Fibroblast of lung (primary cell): ENCODE measurements at regions not wholly inside any gene's neighbourhood (a gene's known extent, or its start where the extent isn't known, plus 50 kb on each side); places are given as distances from the start of the nearest gene placed in this dataset.

Experiments
- DNase-seq, 2 donors: peaks; one replicate each; pipeline versions ENCODE4 v3.0.0 to v3.0.0-alpha.2; 2010; ENCODE audit warnings: low read depth in 2 of 2
- H2AFZ ChIP-seq: 2 replicates; pipeline ENCODE4 v1.5.1; 2012; ENCODE audit warnings: low read length, control low read depth, inconsistent platforms
- H3K27ac ChIP-seq: 2 replicates; pipeline ENCODE4 v1.5.1; 2011; ENCODE audit warnings: low read length, control low read depth; ENCODE audit not compliant: insufficient read depth
- H3K27me3 ChIP-seq: 2 replicates; pipeline ENCODE4 v1.5.1; 2011; ENCODE audit warnings: mild to moderate bottlenecking, low read length; ENCODE audit not compliant: control insufficient read depth, insufficient read depth
- H3K36me3 ChIP-seq: 2 replicates; pipeline ENCODE4 v1.5.1; 2011; ENCODE audit warnings: low read length; ENCODE audit not compliant: control insufficient read depth, insufficient read depth
- H3K4me1 ChIP-seq: 2 replicates; pipeline ENCODE4 v1.5.1; 2011; ENCODE audit warnings: low read length; ENCODE audit not compliant: control insufficient read depth, insufficient read depth; ENCODE audit errors: extremely low read depth
- H3K4me2 ChIP-seq: 2 replicates; pipeline ENCODE4 v1.5.1; 2011; ENCODE audit warnings: low read length, control low read depth; ENCODE audit not compliant: insufficient read depth; ENCODE audit errors: extremely low read depth
- H3K4me3 ChIP-seq, 4 experiments: fragments of 200-600 bp in 1 of 4; sonication (generic) in 1 of 4; replicated peaks in 1 of 4; 2 replicates each; pipeline ENCODE4 v1.5.1; 2011 to 2016; ENCODE audit warnings: low read length in 4 of 4, low read depth in 3 of 4, mild to moderate bottlenecking in 3 of 4, control low read depth in 2 of 4, inconsistent platforms in 1 of 4, mixed read lengths in 1 of 4; ENCODE audit not compliant: insufficient read depth in 1 of 4; ENCODE audit errors: control extremely low read depth in 1 of 4
- H3K79me2 ChIP-seq: 2 replicates; pipeline ENCODE4 v1.5.1; 2012; ENCODE audit warnings: mild to moderate bottlenecking, low read length, inconsistent platforms; ENCODE audit not compliant: control insufficient read depth, insufficient read depth
- H3K9ac ChIP-seq: 2 replicates; pipeline ENCODE4 v1.5.1; 2011; ENCODE audit warnings: mild to moderate bottlenecking, low read length, control low read depth; ENCODE audit not compliant: insufficient read depth
- H3K9me3 ChIP-seq: 2 replicates; pipeline ENCODE4 v1.5.1; 2012; ENCODE audit warnings: low read depth, low read length; ENCODE audit not compliant: control insufficient read depth, insufficient read depth
- H4K20me1 ChIP-seq: 2 replicates; pipeline ENCODE4 v1.5.1; 2011; ENCODE audit warnings: low read length; ENCODE audit not compliant: control insufficient read depth, insufficient read depth; ENCODE audit errors: extremely low read depth
- EZH2 ChIP-seq: IDR thresholded peaks from 2 replicates; pipeline ENCODE4 v1.5.1; 2012; ENCODE audit warnings: low read length, control low read depth, mild to moderate bottlenecking; ENCODE audit errors: missing control alignments
- TF ChIP-seq, protein P1 (sequence below), 2 donors: IDR thresholded peaks in 1 of 2; conservative IDR thresholded peaks in 1 of 2; 1 replicate in 1 of 2; 2 replicates in 1 of 2; pipeline ENCODE4 v1.5.1; 2011 to 2012; ENCODE audit warnings: low read length in 2 of 2, control low read depth in 1 of 2, inconsistent platforms in 1 of 2, low read depth in 1 of 2, mild to moderate bottlenecking in 1 of 2

DNA sequence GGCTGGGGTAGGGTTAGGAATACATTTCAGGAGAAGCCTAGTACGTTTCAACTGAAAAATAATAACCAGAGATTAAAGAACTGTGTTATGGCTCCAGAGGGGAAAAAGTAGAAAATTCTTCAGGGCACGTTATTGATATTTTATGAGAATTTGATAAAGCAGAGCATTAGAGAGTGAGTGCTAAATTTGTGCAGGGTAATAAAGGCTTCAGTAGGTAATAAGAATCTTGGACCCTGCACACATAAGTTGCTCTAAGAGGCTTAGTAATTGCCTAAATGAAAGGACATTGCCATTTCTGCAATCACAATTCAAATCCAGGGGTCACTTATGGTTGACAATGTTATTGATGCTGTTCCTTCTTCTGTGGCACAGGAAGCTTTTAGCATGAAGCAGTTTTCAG is 439.4 kb upstream of the DCN start:
- Histone ChIP-seq H3K79me2 (no peaks in the 10 kb centered on the region), H3K27ac (no peak overlapping the region), H3K9ac (no peak overlapping the region), H4K20me1 (no peaks in the 10 kb centered on the region), H3K4me3 (no peak overlapping the region), H2AFZ (no peak overlapping the region), H3K4me1 (no peaks in the 10 kb centered on the region), H3K27me3 (no peaks in the 10 kb centered on the region), H3K4me2 (no peak overlapping the region), H3K36me3 (no peaks in the 10 kb centered on the region), H3K9me3 (no peaks in the 10 kb centered on the region)
- TF ChIP-seq, protein P1, sequence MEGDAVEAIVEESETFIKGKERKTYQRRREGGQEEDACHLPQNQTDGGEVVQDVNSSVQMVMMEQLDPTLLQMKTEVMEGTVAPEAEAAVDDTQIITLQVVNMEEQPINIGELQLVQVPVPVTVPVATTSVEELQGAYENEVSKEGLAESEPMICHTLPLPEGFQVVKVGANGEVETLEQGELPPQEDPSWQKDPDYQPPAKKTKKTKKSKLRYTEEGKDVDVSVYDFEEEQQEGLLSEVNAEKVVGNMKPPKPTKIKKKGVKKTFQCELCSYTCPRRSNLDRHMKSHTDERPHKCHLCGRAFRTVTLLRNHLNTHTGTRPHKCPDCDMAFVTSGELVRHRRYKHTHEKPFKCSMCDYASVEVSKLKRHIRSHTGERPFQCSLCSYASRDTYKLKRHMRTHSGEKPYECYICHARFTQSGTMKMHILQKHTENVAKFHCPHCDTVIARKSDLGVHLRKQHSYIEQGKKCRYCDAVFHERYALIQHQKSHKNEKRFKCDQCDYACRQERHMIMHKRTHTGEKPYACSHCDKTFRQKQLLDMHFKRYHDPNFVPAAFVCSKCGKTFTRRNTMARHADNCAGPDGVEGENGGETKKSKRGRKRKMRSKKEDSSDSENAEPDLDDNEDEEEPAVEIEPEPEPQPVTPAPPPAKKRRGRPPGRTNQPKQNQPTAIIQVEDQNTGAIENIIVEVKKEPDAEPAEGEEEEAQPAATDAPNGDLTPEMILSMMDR (conservative IDR thresholded peaks at IDR 0.05 in 1 of 2, IDR thresholded peaks at IDR 0.05 in 1 of 2; ENCODE audit: low read depth in 1 of 2, low read length in 2 of 2) = no peak
- TF ChIP-seq EZH2 = no peak
- no peak for DNase-seq

DNA sequence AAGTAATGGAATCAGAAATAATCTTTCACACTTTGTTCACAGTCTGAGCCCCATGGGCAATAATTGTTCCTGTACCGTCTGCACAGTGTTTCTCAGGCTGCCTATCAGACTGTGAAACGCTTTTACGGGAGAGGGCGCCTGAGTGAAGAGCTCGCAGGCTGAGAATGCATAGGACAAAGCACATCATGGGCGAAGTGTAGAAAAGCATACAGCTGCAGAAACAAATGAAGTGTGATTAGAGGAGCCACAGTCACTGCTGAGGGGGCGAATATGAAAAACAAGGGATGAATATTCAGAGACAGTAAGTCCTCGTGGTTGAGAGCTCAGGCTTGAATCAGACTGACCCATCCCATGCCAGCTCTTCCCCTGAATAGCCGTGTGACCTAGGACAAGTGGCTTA is 438.4 kb upstream of the DCN start:
- H3K9ac ChIP-seq = no peak overlapping the region
- H3K4me3 ChIP-seq = no peak overlapping the region
- no peaks in the 10 kb centered on the region for H3K9me3 ChIP-seq
- no peaks in the 10 kb centered on the region for H4K20me1 ChIP-seq
- no peak overlapping the region for H3K4me2 ChIP-seq
- no peaks in the 10 kb centered on the region for H3K27me3 ChIP-seq
- TF ChIP-seq, protein P1 (conservative IDR thresholded peaks at IDR 0.05 in 1 of 2, IDR thresholded peaks at IDR 0.05 in 1 of 2; ENCODE audit: low read depth in 1 of 2, low read length in 2 of 2) = peak in 1 of 2 donors; percentile 36
- TF ChIP-seq EZH2 = no peak
- H2AFZ ChIP-seq = no peak overlapping the region
- H3K79me2 ChIP-seq = no peaks in the 10 kb centered on the region
- DNase-seq = peak; percentile 12 to 58
- H3K36me3 ChIP-seq = no peaks in the 10 kb centered on the region
- H3K4me1 ChIP-seq = no peaks in the 10 kb centered on the region
- H3K27ac ChIP-seq = no peak overlapping the region

DNA sequence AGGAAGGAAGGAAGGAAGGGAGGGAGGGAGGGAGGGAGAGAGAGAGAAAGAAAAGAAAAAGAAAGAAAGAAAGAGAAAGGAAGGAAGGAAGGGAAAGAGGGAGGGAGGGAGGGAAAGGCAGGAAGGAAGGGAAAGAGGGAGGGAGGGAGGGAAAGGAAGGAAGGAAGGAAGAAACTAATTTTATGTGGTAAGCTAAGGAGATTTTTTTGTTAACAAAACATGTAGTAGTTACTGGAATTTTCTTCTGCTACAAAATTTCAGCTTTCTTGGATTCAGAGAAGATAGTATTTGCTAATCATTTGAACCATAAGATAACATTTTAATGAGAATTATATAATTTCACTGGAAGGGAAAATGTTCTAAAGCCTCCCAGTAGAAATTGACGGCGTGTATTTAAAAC is 437.8 kb upstream of the DCN start:
- no peaks in the 10 kb centered on the region for H3K36me3 ChIP-seq
- no peaks in the 10 kb centered on the region for H3K27me3 ChIP-seq
- H3K9ac ChIP-seq = no peak overlapping the region
- no peak overlapping the region for H3K4me2 ChIP-seq
- H2AFZ ChIP-seq = no peak overlapping the region
- H3K4me1 ChIP-seq = no peaks in the 10 kb centered on the region
- no peaks in the 10 kb centered on the region for H3K79me2 ChIP-seq
- DNase-seq = no peak
- no peaks in the 10 kb centered on the region for H4K20me1 ChIP-seq
- no peak overlapping the region for H3K4me3 ChIP-seq
- no peaks in the 10 kb centered on the region for H3K9me3 ChIP-seq
- no peak for TF ChIP-seq EZH2
- TF ChIP-seq, protein P1 (conservative IDR thresholded peaks at IDR 0.05 in 1 of 2, IDR thresholded peaks at IDR 0.05 in 1 of 2; ENCODE audit: low read depth in 1 of 2, low read length in 2 of 2) = no peak
- no peak overlapping the region for H3K27ac ChIP-seq
